ENCODE measurements at regions not wholly inside any gene's neighbourhood (a gene's known extent, or its start where the extent isn't known, plus 50 kb on each side); places are given as distances from the start of the nearest gene placed in this dataset.

DNA sequence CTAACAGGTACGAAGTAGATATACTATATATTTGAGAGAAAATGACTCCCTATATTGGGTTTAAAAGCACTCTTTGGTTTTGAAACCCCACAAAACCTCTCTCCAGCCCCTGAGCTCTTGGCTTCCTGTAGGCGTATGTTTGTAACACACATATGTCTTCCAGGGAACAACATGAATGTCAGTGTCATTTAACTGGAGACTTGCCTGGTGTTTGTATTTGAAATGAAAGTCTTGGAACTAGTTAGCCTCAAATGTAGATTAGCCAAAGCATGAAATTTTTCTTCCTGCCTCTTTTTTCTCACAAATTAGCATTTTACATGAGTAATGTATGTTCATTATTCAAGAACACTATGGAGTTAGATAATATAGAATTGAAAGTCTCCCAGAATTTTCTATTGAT, 411.8 kb upstream of the ASIC2 start:
- TF ChIP-seq, protein P1, sequence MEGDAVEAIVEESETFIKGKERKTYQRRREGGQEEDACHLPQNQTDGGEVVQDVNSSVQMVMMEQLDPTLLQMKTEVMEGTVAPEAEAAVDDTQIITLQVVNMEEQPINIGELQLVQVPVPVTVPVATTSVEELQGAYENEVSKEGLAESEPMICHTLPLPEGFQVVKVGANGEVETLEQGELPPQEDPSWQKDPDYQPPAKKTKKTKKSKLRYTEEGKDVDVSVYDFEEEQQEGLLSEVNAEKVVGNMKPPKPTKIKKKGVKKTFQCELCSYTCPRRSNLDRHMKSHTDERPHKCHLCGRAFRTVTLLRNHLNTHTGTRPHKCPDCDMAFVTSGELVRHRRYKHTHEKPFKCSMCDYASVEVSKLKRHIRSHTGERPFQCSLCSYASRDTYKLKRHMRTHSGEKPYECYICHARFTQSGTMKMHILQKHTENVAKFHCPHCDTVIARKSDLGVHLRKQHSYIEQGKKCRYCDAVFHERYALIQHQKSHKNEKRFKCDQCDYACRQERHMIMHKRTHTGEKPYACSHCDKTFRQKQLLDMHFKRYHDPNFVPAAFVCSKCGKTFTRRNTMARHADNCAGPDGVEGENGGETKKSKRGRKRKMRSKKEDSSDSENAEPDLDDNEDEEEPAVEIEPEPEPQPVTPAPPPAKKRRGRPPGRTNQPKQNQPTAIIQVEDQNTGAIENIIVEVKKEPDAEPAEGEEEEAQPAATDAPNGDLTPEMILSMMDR (conservative IDR thresholded peaks at IDR 0.05), result no peak
- no peak for TF ChIP-seq ZFX (IDR thresholded peaks at IDR 0.05)
